GM21529 (cell line): ENCODE measurements at regions not wholly inside any gene's neighbourhood (a gene's known extent, or its start where the extent isn't known, plus 50 kb on each side); places are given as distances from the start of the nearest gene placed in this dataset.
"Not testable (repeated sequence)": the region's sequence is repeated elsewhere in the genome, so short reads cannot be mapped to it uniquely, and the experiment has no call there.

Experiments
- ATAC-seq: cut with Tn5 transposase; IDR thresholded peaks from one replicate; pipeline ENCODE4 v1.9.1; 2021; ENCODE audit not compliant: unreplicated experiment

GRCh38 chr20:19834287-19834686 lies 76.2 kb downstream of the RIN2 start:
- no peak for ATAC-seq

GRCh38 chr20:19834783-19835182 lies 76.7 kb downstream of the RIN2 start:
- no peak for ATAC-seq

- no peak for ATAC-seq
Observed at GRCh38 chr20:19835533-19836222, 77.6 kb downstream of the RIN2 start.

GRCh38 chr20:19838468-19838867 lies 80.4 kb downstream of the RIN2 start:
- ATAC-seq = no peak

- no peak for ATAC-seq
Observed at GRCh38 chr20:19839053-19839452, 81.0 kb downstream of the RIN2 start.

GRCh38 chr20:19840111-19840710 lies 82.2 kb downstream of the RIN2 start:
- no peak for ATAC-seq

GRCh38 chr20:19841740-19842139 lies 83.7 kb downstream of the RIN2 start:
- ATAC-seq = no peak

GRCh38 chr20:19844850-19845249 lies 86.8 kb downstream of the RIN2 start:
- ATAC-seq = not testable (repeated sequence)

GRCh38 chr20:19847383-19847782 lies 89.3 kb downstream of the RIN2 start:
- ATAC-seq = no peak

GRCh38 chr20:19849341-19850197 lies 91.5 kb downstream of the RIN2 start:
- no peak for ATAC-seq

GRCh38 chr20:19850198-19850533 lies 92.1 kb downstream of the RIN2 start:
- no peak for ATAC-seq

GRCh38 chr20:19851861-19852260 lies 93.8 kb downstream of the RIN2 start:
- ATAC-seq = no peak

- no peak for ATAC-seq
Observed at GRCh38 chr20:19855416-19855815, 97.4 kb downstream of the RIN2 start.

- ATAC-seq = no peak
Observed at GRCh38 chr20:19858466-19859371, 100.7 kb downstream of the RIN2 start.

- no peak for ATAC-seq
Observed at GRCh38 chr20:19859444-19859843, 101.4 kb downstream of the RIN2 start.

- ATAC-seq = no peak
Observed at GRCh38 chr20:19860737-19861136, 102.7 kb downstream of the RIN2 start.

- ATAC-seq = no peak
Observed at GRCh38 chr20:19861147-19861759, 103.2 kb downstream of the RIN2 start.

GRCh38 chr20:19864130-19864529 lies 106.1 kb downstream of the RIN2 start:
- no peak for ATAC-seq

- ATAC-seq = no peak
Observed at GRCh38 chr20:19866070-19866469, 108.0 kb downstream of the RIN2 start.

- no peak for ATAC-seq
Observed at GRCh38 chr20:19867074-19867473, 109.0 kb downstream of the RIN2 start.

- ATAC-seq = no peak
Observed at GRCh38 chr20:19867940-19868371, 109.9 kb downstream of the RIN2 start.
